ENCODE measurements at regions not wholly inside any gene's neighbourhood (a gene's known extent, or its start where the extent isn't known, plus 50 kb on each side); places are given as distances from the start of the nearest gene placed in this dataset.

DNA sequence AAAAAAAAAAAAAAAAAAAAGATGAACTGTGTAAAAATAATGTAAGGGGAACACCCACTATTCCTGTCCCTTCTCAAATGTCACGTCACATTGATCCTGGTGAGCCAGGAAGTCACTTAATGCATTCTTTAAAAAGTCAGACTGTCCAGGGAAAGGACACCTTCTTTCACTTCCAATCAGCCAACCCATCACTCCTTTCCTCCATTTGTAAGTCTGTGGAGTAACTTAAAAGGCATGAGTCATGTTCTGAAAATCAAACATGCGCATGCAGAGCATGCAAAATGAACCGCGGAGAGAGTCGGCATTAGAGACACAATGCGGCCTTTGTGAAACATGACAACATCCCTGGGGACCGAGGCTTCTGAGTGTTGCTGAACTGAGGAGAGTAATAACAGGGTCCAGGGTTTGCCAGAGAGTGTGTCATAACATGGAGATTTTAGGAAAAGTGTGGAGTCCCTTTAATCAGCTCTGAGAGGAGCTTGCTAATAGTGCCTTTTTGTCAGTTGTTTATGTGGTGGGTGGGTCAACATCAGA lies 77.6 kb upstream of the SEMA6A start:
- TF ChIP-seq POLR2AphosphoS5 (IDR thresholded peaks at IDR 0.05) (no peak), POLR2A (IDR thresholded peaks at IDR 0.05) (no peak)
- TF ChIP-seq, protein P1, sequence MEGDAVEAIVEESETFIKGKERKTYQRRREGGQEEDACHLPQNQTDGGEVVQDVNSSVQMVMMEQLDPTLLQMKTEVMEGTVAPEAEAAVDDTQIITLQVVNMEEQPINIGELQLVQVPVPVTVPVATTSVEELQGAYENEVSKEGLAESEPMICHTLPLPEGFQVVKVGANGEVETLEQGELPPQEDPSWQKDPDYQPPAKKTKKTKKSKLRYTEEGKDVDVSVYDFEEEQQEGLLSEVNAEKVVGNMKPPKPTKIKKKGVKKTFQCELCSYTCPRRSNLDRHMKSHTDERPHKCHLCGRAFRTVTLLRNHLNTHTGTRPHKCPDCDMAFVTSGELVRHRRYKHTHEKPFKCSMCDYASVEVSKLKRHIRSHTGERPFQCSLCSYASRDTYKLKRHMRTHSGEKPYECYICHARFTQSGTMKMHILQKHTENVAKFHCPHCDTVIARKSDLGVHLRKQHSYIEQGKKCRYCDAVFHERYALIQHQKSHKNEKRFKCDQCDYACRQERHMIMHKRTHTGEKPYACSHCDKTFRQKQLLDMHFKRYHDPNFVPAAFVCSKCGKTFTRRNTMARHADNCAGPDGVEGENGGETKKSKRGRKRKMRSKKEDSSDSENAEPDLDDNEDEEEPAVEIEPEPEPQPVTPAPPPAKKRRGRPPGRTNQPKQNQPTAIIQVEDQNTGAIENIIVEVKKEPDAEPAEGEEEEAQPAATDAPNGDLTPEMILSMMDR (IDR thresholded peaks at IDR 0.05) = no peak
